H9 (cell line): ENCODE measurements at regions not wholly inside any gene's neighbourhood (a gene's known extent, or its start where the extent isn't known, plus 50 kb on each side); places are given as distances from the start of the nearest gene placed in this dataset.

Experiments used
- DNase-seq: peaks from one replicate; pipeline ENCODE4 v3.0.0-alpha.2; 2017
- H2AFZ ChIP-seq: one replicate; pipeline ENCODE4 v1.6.1; 2013; ENCODE audit warnings: mild to moderate bottlenecking, low read length, control low read depth, moderate library complexity
- H2AK5ac ChIP-seq: 2 replicates; pipeline ENCODE4 v1.6.1; 2013; ENCODE audit warnings: low read length, control low read depth, mixed read lengths; ENCODE audit not compliant: insufficient read length
- H2BK120ac ChIP-seq: one replicate; pipeline ENCODE4 v1.6.1; 2013; ENCODE audit warnings: low read depth, mild to moderate bottlenecking, low read length, control low read depth, inconsistent platforms; ENCODE audit not compliant: poor library complexity, severe bottlenecking
- H2BK12ac ChIP-seq: 2 replicates; pipeline ENCODE4 v1.6.1; 2013; ENCODE audit warnings: low read length, control low read depth, mixed read lengths, low read depth; ENCODE audit not compliant: insufficient read length
- H2BK15ac ChIP-seq: 2 replicates; pipeline ENCODE4 v1.6.1; 2013; ENCODE audit warnings: low read depth, low read length, control low read depth
- H2BK20ac ChIP-seq: one replicate; pipeline ENCODE4 v1.6.1; 2013; ENCODE audit warnings: low read depth, mild to moderate bottlenecking, low read length, control low read depth, inconsistent platforms; ENCODE audit not compliant: poor library complexity, severe bottlenecking
- H2BK5ac ChIP-seq: 2 replicates; pipeline ENCODE4 v1.6.1; 2013; ENCODE audit warnings: low read length, control low read depth, mixed read lengths; ENCODE audit not compliant: insufficient read length
- H3K14ac ChIP-seq: 2 replicates; pipeline ENCODE4 v1.6.1; 2013; ENCODE audit warnings: low read length, control low read depth; ENCODE audit not compliant: insufficient read depth
- H3K18ac ChIP-seq: 2 replicates; pipeline ENCODE4 v1.6.1; 2013; ENCODE audit warnings: low read depth, mild to moderate bottlenecking, mixed read lengths, low read length, control low read depth; ENCODE audit not compliant: insufficient read length
- H3K23ac ChIP-seq: 2 replicates; pipeline ENCODE4 v1.6.1; 2013; ENCODE audit warnings: low read length, control low read depth, mixed read lengths, low read depth; ENCODE audit not compliant: insufficient read length
- H3K23me2 ChIP-seq: 2 replicates; pipeline ENCODE4 v1.6.1; 2013; ENCODE audit warnings: low read depth, mild to moderate bottlenecking, mixed read lengths, low read length, control low read depth; ENCODE audit not compliant: insufficient read length, poor library complexity, severe bottlenecking
- H3K27ac ChIP-seq: 2 replicates; pipeline ENCODE4 v1.5.1; 2013; ENCODE audit warnings: low read length, control low read depth, mixed read lengths, low read depth; ENCODE audit not compliant: insufficient read length
- H3K27me3 ChIP-seq: 2 replicates; pipeline ENCODE4 v1.6.1; 2013; ENCODE audit warnings: low read length, control low read depth, inconsistent platforms; ENCODE audit not compliant: insufficient read depth
- H3K4ac ChIP-seq: 2 replicates; pipeline ENCODE4 v1.6.1; 2013; ENCODE audit warnings: low read depth, mild to moderate bottlenecking, control low read depth, inconsistent platforms, low read length, moderate library complexity
- H3K4me1 ChIP-seq: 2 replicates; pipeline ENCODE4 v1.6.1; 2013; ENCODE audit warnings: low read length, control low read depth, inconsistent platforms; ENCODE audit not compliant: insufficient read depth
- H3K4me2 ChIP-seq: 2 replicates; pipeline ENCODE4 v1.6.1; 2013; ENCODE audit warnings: low read length, control low read depth, mixed read lengths; ENCODE audit not compliant: insufficient read length, insufficient read depth
- H3K56ac ChIP-seq: 2 replicates; pipeline ENCODE4 v1.6.1; 2013; ENCODE audit warnings: low read depth, mild to moderate bottlenecking, mixed read lengths, low read length, control low read depth; ENCODE audit not compliant: insufficient read length
- H3K79me1 ChIP-seq: 2 replicates; pipeline ENCODE4 v1.6.1; 2013; ENCODE audit warnings: low read depth, mild to moderate bottlenecking, moderate library complexity, low read length, control low read depth, inconsistent platforms; ENCODE audit not compliant: insufficient read depth, poor library complexity, severe bottlenecking
- H3K79me2 ChIP-seq: 2 replicates; pipeline ENCODE4 v1.6.1; 2013; ENCODE audit warnings: low read length, control low read depth, inconsistent platforms; ENCODE audit not compliant: insufficient read depth
- H3K9ac ChIP-seq: 2 replicates; pipeline ENCODE4 v1.6.1; 2013; ENCODE audit warnings: low read length, control low read depth, mixed read lengths; ENCODE audit not compliant: insufficient read length; ENCODE audit errors: extremely low read depth
- H3K9me3 ChIP-seq: one replicate; pipeline ENCODE4 v1.6.1; 2013; ENCODE audit warnings: low read depth, low read length, inconsistent platforms; ENCODE audit not compliant: control insufficient read depth
- H3T11ph ChIP-seq: one replicate; pipeline ENCODE4 v1.6.1; 2013; ENCODE audit warnings: mild to moderate bottlenecking, low read length, control low read depth, inconsistent platforms
- H4K20me1 ChIP-seq: one replicate; pipeline ENCODE4 v1.6.1; 2013; ENCODE audit not compliant: control insufficient read depth, insufficient read length, insufficient read depth
- H4K5ac ChIP-seq: 2 replicates; pipeline ENCODE4 v1.6.1; 2013; ENCODE audit warnings: low read depth, mild to moderate bottlenecking, mixed read lengths, low read length, control low read depth; ENCODE audit not compliant: insufficient read length
- H4K8ac ChIP-seq: replicated peaks from 2 replicates; pipeline ENCODE4 v1.6.1; 2013; ENCODE audit warnings: low read length, control low read depth, mixed read lengths, low read depth; ENCODE audit not compliant: insufficient read length
- H4K91ac ChIP-seq: 2 replicates; pipeline ENCODE4 v1.6.1; 2013; ENCODE audit warnings: low read depth, mild to moderate bottlenecking, moderate library complexity, mixed read lengths, low read length, control low read depth; ENCODE audit not compliant: insufficient read length
- H3K27ac Mint-ChIP-seq, 3 experiments: 2 replicates in 2 of 3; 3 replicates in 1 of 3; pipeline ENCODE4 v1.8.0; 2020 to 2021; ENCODE audit warnings: mixed read lengths in 3 of 3, mild to moderate bottlenecking in 1 of 3, moderate library complexity in 1 of 3
- H3K27me3 Mint-ChIP-seq: 2 replicates; pipeline ENCODE4 v1.8.0; 2021; ENCODE audit warnings: low read depth, mild to moderate bottlenecking, moderate library complexity, mixed read lengths
- H3K36me3 Mint-ChIP-seq, 3 experiments: 2 replicates in 2 of 3; 3 replicates in 1 of 3; pipeline ENCODE4 v1.8.0; 2020 to 2021; ENCODE audit warnings: low read depth in 3 of 3, mixed read lengths in 3 of 3; ENCODE audit not compliant: insufficient read depth in 1 of 3
- H3K4me1 Mint-ChIP-seq, 2 experiments: 2 replicates each; pipeline ENCODE4 v1.8.0; 2020; ENCODE audit warnings: mixed read lengths in 2 of 2
- H3K4me3 Mint-ChIP-seq, 2 experiments: 2 replicates in 1 of 2; 3 replicates in 1 of 2; pipeline ENCODE4 v1.8.0; 2020 to 2021; ENCODE audit warnings: mild to moderate bottlenecking in 2 of 2, mixed read lengths in 2 of 2, moderate library complexity in 1 of 2
- H3K9me3 Mint-ChIP-seq, 2 experiments: 2 replicates in 1 of 2; 3 replicates in 1 of 2; pipeline ENCODE4 v1.8.0; 2020; ENCODE audit warnings: mild to moderate bottlenecking in 2 of 2, mixed read lengths in 2 of 2, moderate library complexity in 1 of 2
- WGBS: extraction: QIAGEN DNeasy Blood & Tissue Kit; methylation state at CpG from one replicate; pipeline ENCODE4 v1.1.7; 2013; ENCODE audit warnings: missing lambda C conversion rate, low lambda C conversion rate, mixed read lengths; ENCODE audit not compliant: insufficient read length; ENCODE audit errors: extremely low coverage; 5-methylcytosine and 5-hydroxymethylcytosine counted together
- TF ChIP-seq, protein P1 (sequence below): fragments of 200-600 bp; sonication (generic); conservative IDR thresholded peaks from 3 replicates; pipeline ENCODE4 v1.8.0; 2021; ENCODE audit warnings: antibody characterized with exemption, mild to moderate bottlenecking

DNA sequence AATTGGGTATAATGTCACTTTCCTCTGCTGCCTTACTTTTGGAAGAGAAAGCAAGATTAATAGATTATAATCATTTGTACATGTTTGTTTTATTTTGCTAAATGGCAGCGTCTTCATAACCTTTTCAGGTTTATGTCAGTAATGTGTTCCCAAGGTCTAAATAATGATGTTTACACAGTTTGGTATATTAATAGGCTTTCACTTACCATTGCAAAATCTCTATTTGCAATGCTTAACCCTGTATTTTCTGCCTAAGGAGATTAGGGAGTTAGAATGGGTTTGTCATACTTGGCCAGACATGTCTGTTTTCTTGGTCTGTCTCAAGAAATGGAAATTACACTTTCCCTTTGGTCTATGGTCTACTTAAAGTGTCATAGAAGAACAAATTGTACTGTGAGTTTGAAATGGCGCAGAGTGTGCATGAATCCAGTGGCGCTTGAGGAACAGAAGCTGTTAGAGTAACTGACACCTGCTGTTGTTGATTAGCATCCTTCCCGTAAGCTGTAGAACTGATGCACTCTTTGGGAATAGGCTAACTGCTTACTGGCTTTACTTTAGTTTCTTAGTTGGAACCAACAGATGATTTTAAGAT is 261.1 kb downstream of the SAMD5 start:
- H3K56ac ChIP-seq, result no peak overlapping the region
- no peak for DNase-seq
- H2AFZ ChIP-seq, result no peak overlapping the region
- no peak overlapping the region for H3K23ac ChIP-seq
- H2BK5ac ChIP-seq, result no peak overlapping the region
- no peak overlapping the region for H3K4me2 ChIP-seq
- no peaks in the 10 kb centered on the region for H4K20me1 ChIP-seq
- H3K27me3 ChIP-seq, result no peaks in the 10 kb centered on the region
- TF ChIP-seq, protein P1, sequence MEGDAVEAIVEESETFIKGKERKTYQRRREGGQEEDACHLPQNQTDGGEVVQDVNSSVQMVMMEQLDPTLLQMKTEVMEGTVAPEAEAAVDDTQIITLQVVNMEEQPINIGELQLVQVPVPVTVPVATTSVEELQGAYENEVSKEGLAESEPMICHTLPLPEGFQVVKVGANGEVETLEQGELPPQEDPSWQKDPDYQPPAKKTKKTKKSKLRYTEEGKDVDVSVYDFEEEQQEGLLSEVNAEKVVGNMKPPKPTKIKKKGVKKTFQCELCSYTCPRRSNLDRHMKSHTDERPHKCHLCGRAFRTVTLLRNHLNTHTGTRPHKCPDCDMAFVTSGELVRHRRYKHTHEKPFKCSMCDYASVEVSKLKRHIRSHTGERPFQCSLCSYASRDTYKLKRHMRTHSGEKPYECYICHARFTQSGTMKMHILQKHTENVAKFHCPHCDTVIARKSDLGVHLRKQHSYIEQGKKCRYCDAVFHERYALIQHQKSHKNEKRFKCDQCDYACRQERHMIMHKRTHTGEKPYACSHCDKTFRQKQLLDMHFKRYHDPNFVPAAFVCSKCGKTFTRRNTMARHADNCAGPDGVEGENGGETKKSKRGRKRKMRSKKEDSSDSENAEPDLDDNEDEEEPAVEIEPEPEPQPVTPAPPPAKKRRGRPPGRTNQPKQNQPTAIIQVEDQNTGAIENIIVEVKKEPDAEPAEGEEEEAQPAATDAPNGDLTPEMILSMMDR, result no peak
- no peak overlapping the region for H2BK15ac ChIP-seq
- no peaks in the 10 kb centered on the region for H3K79me1 ChIP-seq
- no peak overlapping the region for H3K18ac ChIP-seq
- Mint-ChIP-seq H3K27ac (no peak overlapping the region), H3K4me1 (peaks cover 9 to 11% of the 10 kb centered on the region in 2 experiments; a peak in 3 of 4 replicates), H3K9me3 (no peaks in the 10 kb centered on the region; a peak in 3 of 5 replicates), H3K27me3 (no peaks in the 10 kb centered on the region), H3K36me3 (no peaks in the 10 kb centered on the region; a peak in 1 of 7 replicates), H3K4me3 (no peak overlapping the region)
- H4K91ac ChIP-seq, result no peak overlapping the region
- H3K14ac ChIP-seq, result no peak overlapping the region
- no peak overlapping the region for H3T11ph ChIP-seq
- no peaks in the 10 kb centered on the region for H3K79me2 ChIP-seq
- no peak overlapping the region for H3K9ac ChIP-seq
- H3K4ac ChIP-seq, result no peak overlapping the region
- no peak overlapping the region for H2AK5ac ChIP-seq
- no peak overlapping the region for H4K5ac ChIP-seq
- H3K27ac ChIP-seq, result no peak overlapping the region
- no peaks in the 10 kb centered on the region for H3K4me1 ChIP-seq
- H3K9me3 ChIP-seq, result no peaks in the 10 kb centered on the region
- H2BK120ac ChIP-seq, result no peak overlapping the region
- no peak overlapping the region for H2BK12ac ChIP-seq
- H4K8ac ChIP-seq, result no peak overlapping the region
- no CpG with 5 or more reads among the region's 4 CpGs for WGBS
- no peak overlapping the region for H2BK20ac ChIP-seq
- no peaks in the 10 kb centered on the region for H3K23me2 ChIP-seq
